DOHH2 (cell line): ENCODE measurements at regions not wholly inside any gene's neighbourhood (a gene's known extent, or its start where the extent isn't known, plus 50 kb on each side); places are given as distances from the start of the nearest gene placed in this dataset.

Experiments
- EZH2phosphoT487 ChIP-seq: fragments of 200-600 bp; sonication (generic); IDR thresholded peaks from 2 replicates; pipeline ENCODE4 v1.6.1; 2017; ENCODE audit warnings: borderline replicate concordance, mild to moderate bottlenecking, antibody characterized with exemption, low read length, moderate library complexity, mixed read lengths
- TF ChIP-seq, protein P1 (sequence below): fragments of 200-600 bp; sonication (generic); IDR thresholded peaks from one replicate; pipeline ENCODE4 v1.5.1; 2014; ENCODE audit warnings: antibody characterized with exemption, mild to moderate bottlenecking, low read depth, low read length; ENCODE audit not compliant: poor library complexity, severe bottlenecking

DNA sequence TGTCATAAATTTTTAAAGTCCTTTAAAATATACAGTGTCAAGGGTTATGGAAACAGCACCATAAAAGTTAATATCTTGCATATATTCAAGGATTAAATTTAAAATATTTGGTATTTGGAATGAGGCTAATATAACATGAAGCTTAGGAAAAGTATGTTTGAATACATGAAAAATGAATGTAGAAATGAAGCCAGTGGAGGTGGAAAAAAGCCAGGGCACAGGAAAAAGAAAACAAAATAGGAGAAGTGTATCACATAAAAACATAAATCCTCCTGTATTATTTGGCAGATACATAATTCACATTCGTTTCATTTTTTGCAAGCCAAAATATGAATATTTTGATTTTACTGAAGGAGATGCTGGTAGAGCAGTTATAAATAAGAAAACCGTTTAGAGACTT, 587.0 kb upstream of the ZNF608 start:
- TF ChIP-seq, protein P1, sequence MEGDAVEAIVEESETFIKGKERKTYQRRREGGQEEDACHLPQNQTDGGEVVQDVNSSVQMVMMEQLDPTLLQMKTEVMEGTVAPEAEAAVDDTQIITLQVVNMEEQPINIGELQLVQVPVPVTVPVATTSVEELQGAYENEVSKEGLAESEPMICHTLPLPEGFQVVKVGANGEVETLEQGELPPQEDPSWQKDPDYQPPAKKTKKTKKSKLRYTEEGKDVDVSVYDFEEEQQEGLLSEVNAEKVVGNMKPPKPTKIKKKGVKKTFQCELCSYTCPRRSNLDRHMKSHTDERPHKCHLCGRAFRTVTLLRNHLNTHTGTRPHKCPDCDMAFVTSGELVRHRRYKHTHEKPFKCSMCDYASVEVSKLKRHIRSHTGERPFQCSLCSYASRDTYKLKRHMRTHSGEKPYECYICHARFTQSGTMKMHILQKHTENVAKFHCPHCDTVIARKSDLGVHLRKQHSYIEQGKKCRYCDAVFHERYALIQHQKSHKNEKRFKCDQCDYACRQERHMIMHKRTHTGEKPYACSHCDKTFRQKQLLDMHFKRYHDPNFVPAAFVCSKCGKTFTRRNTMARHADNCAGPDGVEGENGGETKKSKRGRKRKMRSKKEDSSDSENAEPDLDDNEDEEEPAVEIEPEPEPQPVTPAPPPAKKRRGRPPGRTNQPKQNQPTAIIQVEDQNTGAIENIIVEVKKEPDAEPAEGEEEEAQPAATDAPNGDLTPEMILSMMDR = no peak
- TF ChIP-seq EZH2phosphoT487 = no peak
